ENCODE measurements at regions not wholly inside any gene's neighbourhood (a gene's known extent, or its start where the extent isn't known, plus 50 kb on each side); places are given as distances from the start of the nearest gene placed in this dataset.

DNA sequence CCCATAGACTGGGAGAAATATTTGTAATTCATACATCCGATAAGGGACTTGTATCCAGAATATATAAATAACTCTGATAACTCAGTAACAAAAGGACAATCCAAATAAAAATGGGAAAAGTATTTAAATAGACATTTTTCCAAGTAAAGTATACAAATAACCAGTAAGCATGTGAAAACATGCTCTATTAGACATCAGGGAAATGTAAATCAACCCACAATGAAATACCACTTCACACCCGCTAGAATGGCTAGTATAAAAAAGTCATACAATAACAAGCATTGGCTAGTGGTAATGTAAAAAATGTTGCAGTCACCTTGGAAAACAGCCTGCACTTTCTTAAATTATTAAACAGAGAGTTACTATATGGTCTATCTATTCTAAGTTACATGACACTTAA, 650.7 kb downstream of the C12orf50 start:
- no peak for TF ChIP-seq SP1 (IDR thresholded peaks at IDR 0.05)
- TF ChIP-seq TARDBP (IDR thresholded peaks at IDR 0.05), result no peak
- no peak for TF ChIP-seq L3MBTL2 (conservative IDR thresholded peaks at IDR 0.05)
- TF ChIP-seq NFRKB (IDR thresholded peaks at IDR 0.05), result no peak
- TF ChIP-seq CTBP1 (IDR thresholded peaks at IDR 0.05; ENCODE audit: borderline replicate concordance), result no peak
- no peak for TF ChIP-seq ELF4 (IDR thresholded peaks at IDR 0.05)
- no peak for TF ChIP-seq ARNT (IDR thresholded peaks at IDR 0.05)
- no peak for TF ChIP-seq BHLHE40 (IDR thresholded peaks at IDR 0.05; ENCODE audit: borderline replicate concordance)
- no peak for TF ChIP-seq FOXM1 (IDR thresholded peaks at IDR 0.05; ENCODE audit: borderline replicate concordance)
- TF ChIP-seq, protein P1, sequence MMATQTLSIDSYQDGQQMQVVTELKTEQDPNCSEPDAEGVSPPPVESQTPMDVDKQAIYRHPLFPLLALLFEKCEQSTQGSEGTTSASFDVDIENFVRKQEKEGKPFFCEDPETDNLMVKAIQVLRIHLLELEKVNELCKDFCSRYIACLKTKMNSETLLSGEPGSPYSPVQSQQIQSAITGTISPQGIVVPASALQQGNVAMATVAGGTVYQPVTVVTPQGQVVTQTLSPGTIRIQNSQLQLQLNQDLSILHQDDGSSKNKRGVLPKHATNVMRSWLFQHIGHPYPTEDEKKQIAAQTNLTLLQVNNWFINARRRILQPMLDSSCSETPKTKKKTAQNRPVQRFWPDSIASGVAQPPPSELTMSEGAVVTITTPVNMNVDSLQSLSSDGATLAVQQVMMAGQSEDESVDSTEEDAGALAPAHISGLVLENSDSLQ (IDR thresholded peaks at IDR 0.05), result no peak
- no peak for TF ChIP-seq FOXK2 (IDR thresholded peaks at IDR 0.05)

Data from HEK293T (cell line).